ENCODE measurements at regions not wholly inside any gene's neighbourhood (a gene's known extent, or its start where the extent isn't known, plus 50 kb on each side); places are given as distances from the start of the nearest gene placed in this dataset.

DNA sequence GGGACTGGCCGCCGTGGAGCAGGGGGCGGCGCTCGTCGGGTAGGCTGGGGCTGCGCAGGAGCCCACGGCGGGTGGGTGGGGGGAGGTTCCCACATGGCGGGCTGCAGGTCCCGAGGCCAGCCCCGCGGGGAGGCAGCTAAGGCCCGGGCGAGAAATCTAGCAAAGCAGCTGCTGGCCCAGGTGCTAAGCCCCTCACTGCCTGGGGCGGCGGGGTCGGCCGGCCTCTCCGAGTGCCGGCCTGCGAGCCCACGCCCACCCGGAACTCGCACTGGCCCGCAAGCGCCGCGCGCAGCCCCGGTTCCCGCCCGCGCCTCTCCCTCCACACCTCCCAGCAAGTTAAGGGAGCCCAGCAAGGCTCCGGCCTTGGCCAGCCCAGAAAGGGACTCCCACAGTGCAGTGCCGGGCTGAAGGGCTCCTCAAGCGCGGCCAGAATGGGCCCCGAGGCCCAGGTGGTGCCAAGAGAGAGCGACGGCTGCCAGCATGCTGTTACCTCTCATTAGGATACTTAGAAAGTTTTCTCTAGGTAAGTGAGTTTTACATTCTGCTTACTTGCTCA is 1463.5 kb upstream of the MIR17HG start:
- Histone ChIP-seq H3K4me1 (ENCODE audit: low read length) (no peaks in the 10 kb centered on the region), H3K9me3 (ENCODE audit: low read length) (no peaks in the 10 kb centered on the region), H2AFZ (ENCODE audit: low read length) (no peak overlapping the region), H3K9ac (ENCODE audit: low read length) (no peak overlapping the region), H4K20me1 (ENCODE audit: insufficient read depth, low read depth, low read length) (no peaks in the 10 kb centered on the region), H3K4me2 (ENCODE audit: low read depth, low read length, poor library complexity, severe bottlenecking) (no peak overlapping the region), H3K79me2 (ENCODE audit: low read length) (no peaks in the 10 kb centered on the region), H3K36me3 (ENCODE audit: insufficient read depth, low read length) (no peaks in the 10 kb centered on the region), H3K27ac (ENCODE audit: low read length) (no peak overlapping the region), H3K27me3 (ENCODE audit: low read length) (no peaks in the 10 kb centered on the region), H3K9me2 (replicated peaks; ENCODE audit: insufficient read depth, low read length) (no peaks in the 10 kb centered on the region), H3K4me3 (ENCODE audit: low read length) (no peak overlapping the region)
- DNase-seq: no peak

DNA sequence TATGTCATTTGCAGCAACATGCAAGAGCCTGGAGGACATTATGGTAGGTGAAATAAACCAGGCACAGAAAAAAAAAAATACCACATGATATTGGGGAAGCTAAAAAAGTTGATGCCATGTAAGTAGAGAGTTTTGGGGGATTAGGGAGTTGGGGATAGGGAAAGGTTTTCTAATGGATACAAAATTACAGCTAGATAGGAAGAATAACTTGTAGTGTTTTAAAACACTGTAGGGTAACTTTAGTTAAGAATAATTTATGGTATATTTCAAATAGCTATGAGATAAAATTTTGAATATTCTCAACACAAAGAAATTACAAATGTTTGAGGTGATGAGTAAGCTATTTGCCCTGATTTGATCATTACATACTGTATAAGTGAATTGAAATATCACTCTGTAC is 1456.7 kb upstream of the MIR17HG start:
- H3K4me3 ChIP-seq (ENCODE audit: low read length): no peak overlapping the region
- no peaks in the 10 kb centered on the region for H3K9me2 ChIP-seq (replicated peaks; ENCODE audit: insufficient read depth, low read length)
- no peaks in the 10 kb centered on the region for H3K36me3 ChIP-seq (ENCODE audit: insufficient read depth, low read length)
- H3K27ac ChIP-seq (ENCODE audit: low read length): no peak overlapping the region
- no peaks in the 10 kb centered on the region for H3K79me2 ChIP-seq (ENCODE audit: low read length)
- no peak for DNase-seq
- no peak overlapping the region for H2AFZ ChIP-seq (ENCODE audit: low read length)
- H3K4me2 ChIP-seq (ENCODE audit: low read depth, low read length, poor library complexity, severe bottlenecking): no peak overlapping the region
- no peaks in the 10 kb centered on the region for H3K27me3 ChIP-seq (ENCODE audit: low read length)
- no peak overlapping the region for H3K9ac ChIP-seq (ENCODE audit: low read length)
- no peaks in the 10 kb centered on the region for H4K20me1 ChIP-seq (ENCODE audit: insufficient read depth, low read depth, low read length)
- no peaks in the 10 kb centered on the region for H3K4me1 ChIP-seq (ENCODE audit: low read length)
- H3K9me3 ChIP-seq (ENCODE audit: low read length): no peaks in the 10 kb centered on the region

DNA sequence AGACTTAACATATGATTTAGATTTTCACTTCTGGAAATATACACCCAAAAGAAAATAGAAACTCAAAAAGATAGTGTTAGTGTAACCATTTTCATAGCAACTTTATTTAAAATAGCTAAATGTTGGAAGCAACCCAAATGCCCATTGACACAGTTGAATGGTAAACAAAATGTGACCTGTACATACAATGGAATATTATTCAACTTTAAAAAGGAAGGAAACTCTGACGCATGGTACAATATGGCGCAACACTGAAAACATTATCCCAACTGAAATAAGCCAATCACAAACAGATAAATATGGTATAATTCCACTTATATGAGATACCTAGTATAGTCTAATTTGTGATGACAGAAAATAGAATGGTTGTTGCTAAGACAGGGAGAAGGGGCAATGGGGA is 1456.1 kb upstream of the MIR17HG start:
- H3K9ac ChIP-seq (ENCODE audit: low read length): no peak overlapping the region
- no peaks in the 10 kb centered on the region for H3K9me2 ChIP-seq (replicated peaks; ENCODE audit: insufficient read depth, low read length)
- H4K20me1 ChIP-seq (ENCODE audit: insufficient read depth, low read depth, low read length): no peaks in the 10 kb centered on the region
- H3K79me2 ChIP-seq (ENCODE audit: low read length): no peaks in the 10 kb centered on the region
- no peak overlapping the region for H3K4me2 ChIP-seq (ENCODE audit: low read depth, low read length, poor library complexity, severe bottlenecking)
- no peaks in the 10 kb centered on the region for H3K27me3 ChIP-seq (ENCODE audit: low read length)
- no peak overlapping the region for H3K4me3 ChIP-seq (ENCODE audit: low read length)
- no peak for DNase-seq
- H3K4me1 ChIP-seq (ENCODE audit: low read length): no peaks in the 10 kb centered on the region
- H3K9me3 ChIP-seq (ENCODE audit: low read length): no peaks in the 10 kb centered on the region
- H3K27ac ChIP-seq (ENCODE audit: low read length): no peak overlapping the region
- no peak overlapping the region for H2AFZ ChIP-seq (ENCODE audit: low read length)
- no peaks in the 10 kb centered on the region for H3K36me3 ChIP-seq (ENCODE audit: insufficient read depth, low read length)

DNA sequence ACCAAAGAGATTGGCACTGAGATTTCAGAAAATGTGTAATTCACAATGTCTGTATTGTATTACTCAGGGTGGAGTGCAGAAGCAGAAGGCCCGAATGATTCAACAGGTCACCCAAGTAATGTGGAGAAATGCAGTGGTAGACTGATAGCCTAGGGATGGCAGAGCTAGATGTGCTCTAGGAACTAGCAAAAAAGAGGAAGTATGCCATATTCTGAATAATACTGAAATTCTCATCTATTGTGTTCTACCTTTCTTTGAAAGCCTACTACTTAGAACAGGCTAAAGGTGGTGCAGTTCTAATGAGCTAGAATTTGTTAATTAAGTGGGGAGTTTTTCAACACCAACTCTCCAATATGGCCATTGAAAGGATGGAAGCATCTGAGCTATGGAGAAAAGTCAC is 1449.8 kb upstream of the MIR17HG start:
- no peak for DNase-seq
- H3K79me2 ChIP-seq (ENCODE audit: low read length): no peaks in the 10 kb centered on the region

DNA sequence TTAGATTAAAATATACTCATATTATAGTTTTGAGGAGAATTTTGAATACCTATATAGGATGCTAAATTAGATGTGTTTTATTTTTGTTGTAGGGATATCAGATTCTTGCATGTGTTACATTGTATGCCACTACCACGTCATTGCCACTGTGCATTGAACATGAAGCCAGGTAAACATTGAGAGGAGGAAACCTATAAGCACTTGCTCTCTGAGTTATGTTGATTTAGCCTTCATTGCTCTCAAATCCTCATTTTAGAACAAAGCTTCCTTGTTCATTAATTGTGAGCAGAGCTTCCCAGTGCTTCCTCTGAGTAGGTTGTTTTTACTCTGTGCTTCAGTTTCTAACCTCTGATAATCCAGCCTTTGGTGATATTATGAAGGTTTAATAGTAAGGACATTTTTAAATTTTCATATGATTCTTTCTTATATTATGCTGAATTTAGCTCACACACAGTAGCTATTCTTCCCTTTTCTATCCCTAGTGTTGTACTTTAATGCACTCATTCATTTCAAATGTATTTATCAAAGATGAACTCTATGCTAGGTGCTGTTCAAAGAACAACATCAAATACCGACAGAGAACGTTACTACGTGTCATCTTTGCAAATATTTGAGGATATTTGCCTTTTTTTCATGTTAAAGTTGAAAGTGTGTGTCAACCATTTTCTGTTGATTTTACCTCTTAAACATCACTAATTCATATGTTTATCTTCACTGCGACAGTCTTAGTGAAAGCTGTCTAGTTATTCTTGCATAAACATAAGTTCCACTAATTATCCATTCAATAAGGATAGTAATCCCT is 1448.0 kb upstream of the MIR17HG start:
- Histone ChIP-seq H4K20me1 (ENCODE audit: insufficient read depth, low read depth, low read length) (no peaks in the 10 kb centered on the region), H3K4me1 (ENCODE audit: low read length) (no peaks in the 10 kb centered on the region), H3K4me2 (ENCODE audit: low read depth, low read length, poor library complexity, severe bottlenecking) (no peak overlapping the region), H3K27me3 (ENCODE audit: low read length) (no peaks in the 10 kb centered on the region), H3K79me2 (ENCODE audit: low read length) (no peaks in the 10 kb centered on the region), H3K4me3 (ENCODE audit: low read length) (no peak overlapping the region), H3K36me3 (ENCODE audit: insufficient read depth, low read length) (no peaks in the 10 kb centered on the region), H3K27ac (ENCODE audit: low read length) (no peak overlapping the region), H3K9me3 (ENCODE audit: low read length) (no peaks in the 10 kb centered on the region), H3K9ac (ENCODE audit: low read length) (no peak overlapping the region), H3K9me2 (replicated peaks; ENCODE audit: insufficient read depth, low read length) (no peaks in the 10 kb centered on the region), H2AFZ (ENCODE audit: low read length) (no peak overlapping the region)
- no peak for DNase-seq

More for the DNA sequence above, 1449.8 kb upstream of the MIR17HG start:
- Histone ChIP-seq H2AFZ (ENCODE audit: low read length) (no peak overlapping the region), H3K4me2 (ENCODE audit: low read depth, low read length, poor library complexity, severe bottlenecking) (no peak overlapping the region), H3K27me3 (ENCODE audit: low read length) (no peaks in the 10 kb centered on the region), H3K9me3 (ENCODE audit: low read length) (no peaks in the 10 kb centered on the region), H3K4me3 (ENCODE audit: low read length) (no peak overlapping the region), H3K27ac (ENCODE audit: low read length) (no peak overlapping the region), H3K36me3 (ENCODE audit: insufficient read depth, low read length) (no peaks in the 10 kb centered on the region), H3K9me2 (replicated peaks; ENCODE audit: insufficient read depth, low read length) (no peaks in the 10 kb centered on the region), H3K9ac (ENCODE audit: low read length) (no peak overlapping the region), H4K20me1 (ENCODE audit: insufficient read depth, low read depth, low read length) (no peaks in the 10 kb centered on the region), H3K4me1 (ENCODE audit: low read length) (no peaks in the 10 kb centered on the region)

DNA sequence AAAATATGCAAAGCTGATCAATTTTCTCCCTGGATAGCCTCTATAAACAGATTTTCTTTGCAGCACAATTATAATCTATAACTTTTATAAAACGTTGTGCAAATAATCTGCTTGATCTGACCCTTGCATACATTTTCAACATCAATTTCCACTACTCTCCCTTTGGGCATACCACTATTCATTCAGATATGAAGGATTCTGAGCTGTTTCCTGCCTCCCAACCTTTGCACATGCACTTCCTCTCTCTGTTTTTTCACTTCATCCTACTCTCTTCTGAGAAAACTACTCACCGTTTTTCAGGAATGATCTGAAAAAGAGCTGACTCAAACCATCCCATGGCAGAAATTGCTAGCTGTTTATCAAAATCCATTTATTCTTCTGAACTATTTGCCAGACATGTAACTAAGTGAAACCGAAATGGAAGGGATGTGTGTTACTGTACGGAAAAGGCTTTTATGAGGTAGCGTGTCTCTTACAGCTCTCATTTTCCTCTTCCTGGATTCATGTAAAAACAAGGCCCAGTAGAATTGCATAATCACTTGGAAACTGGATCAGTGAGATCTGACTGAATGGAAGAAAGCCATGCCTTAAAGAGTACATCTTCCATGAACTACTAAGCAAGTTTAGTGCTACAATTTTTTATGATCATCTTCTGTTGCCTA is 1447.3 kb upstream of the MIR17HG start:
- no peaks in the 10 kb centered on the region for H3K36me3 ChIP-seq (ENCODE audit: insufficient read depth, low read length)
- H3K79me2 ChIP-seq (ENCODE audit: low read length): no peaks in the 10 kb centered on the region
- H4K20me1 ChIP-seq (ENCODE audit: insufficient read depth, low read depth, low read length): no peaks in the 10 kb centered on the region
- H3K27ac ChIP-seq (ENCODE audit: low read length): no peak overlapping the region
- no peak overlapping the region for H2AFZ ChIP-seq (ENCODE audit: low read length)
- no peaks in the 10 kb centered on the region for H3K4me1 ChIP-seq (ENCODE audit: low read length)
- DNase-seq: no peak
- no peaks in the 10 kb centered on the region for H3K27me3 ChIP-seq (ENCODE audit: low read length)
- no peak overlapping the region for H3K4me2 ChIP-seq (ENCODE audit: low read depth, low read length, poor library complexity, severe bottlenecking)
- H3K9ac ChIP-seq (ENCODE audit: low read length): no peak overlapping the region
- no peaks in the 10 kb centered on the region for H3K9me3 ChIP-seq (ENCODE audit: low read length)
- no peaks in the 10 kb centered on the region for H3K9me2 ChIP-seq (replicated peaks; ENCODE audit: insufficient read depth, low read length)
- H3K4me3 ChIP-seq (ENCODE audit: low read length): no peak overlapping the region

DNA sequence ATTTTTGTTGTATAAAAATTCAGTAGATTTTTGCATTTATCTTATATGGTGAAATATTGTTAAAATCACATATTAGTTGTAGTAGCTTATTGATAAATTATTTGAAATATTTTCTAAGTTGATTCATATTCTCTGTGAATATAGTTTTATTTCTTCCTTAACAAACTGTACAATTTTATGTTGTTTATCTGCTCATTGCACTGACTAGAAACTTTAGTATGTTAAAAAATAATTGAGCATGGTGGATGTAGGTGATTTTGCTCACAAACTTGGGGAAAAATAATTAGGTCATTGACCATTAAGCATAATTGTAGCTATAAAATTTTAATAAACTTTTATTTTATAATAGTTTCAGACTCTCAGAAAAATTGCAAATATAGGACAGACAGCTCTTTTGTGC is 1445.3 kb upstream of the MIR17HG start:
- H3K9me3 ChIP-seq (ENCODE audit: low read length): no peaks in the 10 kb centered on the region
- H3K4me1 ChIP-seq (ENCODE audit: low read length): no peaks in the 10 kb centered on the region
- H3K27me3 ChIP-seq (ENCODE audit: low read length): no peaks in the 10 kb centered on the region
- no peak overlapping the region for H3K4me2 ChIP-seq (ENCODE audit: low read depth, low read length, poor library complexity, severe bottlenecking)
- no peak for DNase-seq
- no peaks in the 10 kb centered on the region for H3K9me2 ChIP-seq (replicated peaks; ENCODE audit: insufficient read depth, low read length)
- no peak overlapping the region for H3K4me3 ChIP-seq (ENCODE audit: low read length)
- H3K9ac ChIP-seq (ENCODE audit: low read length): no peak overlapping the region
- no peak overlapping the region for H3K27ac ChIP-seq (ENCODE audit: low read length)
- H4K20me1 ChIP-seq (ENCODE audit: insufficient read depth, low read depth, low read length): no peaks in the 10 kb centered on the region
- no peak overlapping the region for H2AFZ ChIP-seq (ENCODE audit: low read length)
- H3K36me3 ChIP-seq (ENCODE audit: insufficient read depth, low read length): no peaks in the 10 kb centered on the region
- H3K79me2 ChIP-seq (ENCODE audit: low read length): no peaks in the 10 kb centered on the region

DNA sequence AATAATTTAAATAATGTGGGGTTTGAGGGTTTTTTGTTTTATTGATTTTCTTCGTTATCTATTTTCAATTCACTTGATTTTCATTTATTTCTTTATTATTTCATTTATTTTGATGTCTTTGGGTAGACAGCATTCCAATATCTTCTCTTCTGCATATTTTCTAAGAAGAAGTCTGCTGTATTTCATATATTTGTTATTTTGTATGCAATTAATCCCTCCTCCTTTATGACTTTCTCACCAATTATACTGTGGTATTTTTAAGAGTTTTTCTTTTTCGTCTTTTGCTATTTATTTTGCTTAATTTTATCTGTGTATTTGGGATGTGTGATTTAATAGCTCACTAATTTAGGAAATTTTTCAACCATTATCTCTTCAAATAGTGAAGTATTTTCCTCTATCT is 1444.4 kb upstream of the MIR17HG start:
- H3K27ac ChIP-seq (ENCODE audit: low read length): no peak overlapping the region
- H3K79me2 ChIP-seq (ENCODE audit: low read length): no peaks in the 10 kb centered on the region
- no peaks in the 10 kb centered on the region for H4K20me1 ChIP-seq (ENCODE audit: insufficient read depth, low read depth, low read length)
- H2AFZ ChIP-seq (ENCODE audit: low read length): no peak overlapping the region
- no peaks in the 10 kb centered on the region for H3K27me3 ChIP-seq (ENCODE audit: low read length)
- H3K4me2 ChIP-seq (ENCODE audit: low read depth, low read length, poor library complexity, severe bottlenecking): no peak overlapping the region
- no peak overlapping the region for H3K9ac ChIP-seq (ENCODE audit: low read length)
- no peaks in the 10 kb centered on the region for H3K36me3 ChIP-seq (ENCODE audit: insufficient read depth, low read length)
- no peaks in the 10 kb centered on the region for H3K4me1 ChIP-seq (ENCODE audit: low read length)
- DNase-seq: no peak
- H3K9me3 ChIP-seq (ENCODE audit: low read length): no peaks in the 10 kb centered on the region
- no peak overlapping the region for H3K4me3 ChIP-seq (ENCODE audit: low read length)
- H3K9me2 ChIP-seq (replicated peaks; ENCODE audit: insufficient read depth, low read length): no peaks in the 10 kb centered on the region
